IMR-90 (cell line): ENCODE measurements at regions not wholly inside any gene's neighbourhood (a gene's known extent, or its start where the extent isn't known, plus 50 kb on each side); places are given as distances from the start of the nearest gene placed in this dataset.

Experiments used
- ATAC-seq: fragments of 200-7000 bp; cut with Tn5 transposase; 2 replicates; pipeline ENCODE4 v1.9.1; 2020; ENCODE audit warnings: low read depth, mild to moderate bottlenecking, moderate library complexity
- BruUV-seq: library from RNA; stranded (reverse); fragments of 400-500 nt; replicated peaks from 2 replicates; lab custom pipeline; 2021; lab: Mats Ljungman, UMichigan
- CTCF ChIA-PET: fragments of 300-600 bp; formaldehyde crosslinking; extraction: SDS; loops from one replicate; lab custom pipeline; 2021; ENCODE audit warnings: antibody characterized with exemption; lab: Yijun Ruan, JAX
- POLR2A ChIA-PET: fragments of 300-600 bp; sonication (Branson Sonifier 250); formaldehyde crosslinking; loops from one replicate; lab custom pipeline; 2022; ENCODE audit warnings: antibody characterized with exemption; ENCODE audit not compliant: unreplicated experiment; lab: Charles Lee
- DNase-seq: peaks from one replicate; pipeline ENCODE4 v3.0.0; 2013
- H2AFZ ChIP-seq: replicated peaks from 2 replicates; pipeline ENCODE3; 2013; ENCODE audit warnings: low read length, mild to moderate bottlenecking; ENCODE audit not compliant: poor library complexity
- H2AK5ac ChIP-seq: 2 replicates; pipeline ENCODE4 v1.6.1; 2013; ENCODE audit warnings: low read depth, low read length, inconsistent platforms
- H2AK9ac ChIP-seq: replicated peaks from 2 replicates; pipeline ENCODE3; 2013; ENCODE audit warnings: mild to moderate bottlenecking, low read depth, low read length, moderate library complexity; ENCODE audit not compliant: poor library complexity
- H2BK120ac ChIP-seq: 2 replicates; pipeline ENCODE4 v1.6.1; 2013; ENCODE audit warnings: low read depth, low read length, inconsistent platforms
- H2BK15ac ChIP-seq: 3 replicates; pipeline ENCODE4 v1.6.1; 2013; ENCODE audit warnings: low read depth, low read length, inconsistent platforms
- H2BK20ac ChIP-seq: 2 replicates; pipeline ENCODE4 v1.6.1; 2013; ENCODE audit warnings: low read depth, mild to moderate bottlenecking, inconsistent platforms, low read length, moderate library complexity
- H2BK5ac ChIP-seq: 2 replicates; pipeline ENCODE4 v1.6.1; 2013; ENCODE audit warnings: mild to moderate bottlenecking, low read depth, low read length, inconsistent platforms; ENCODE audit not compliant: poor library complexity, severe bottlenecking
- H3K14ac ChIP-seq: replicated peaks from 2 replicates; pipeline ENCODE4 v1.6.1; 2013; ENCODE audit warnings: low read depth, low read length, inconsistent platforms
- H3K18ac ChIP-seq: 2 replicates; pipeline ENCODE4 v1.6.1; 2013; ENCODE audit warnings: low read depth, low read length, control low read depth
- H3K23ac ChIP-seq: 2 replicates; pipeline ENCODE4 v1.6.1; 2013; ENCODE audit warnings: low read depth, low read length, inconsistent platforms
- H3K27ac ChIP-seq: 2 replicates; pipeline ENCODE4 v1.5.1; 2013; ENCODE audit warnings: mild to moderate bottlenecking, control low read depth, low read length; ENCODE audit not compliant: insufficient read depth
- H3K27me3 ChIP-seq: 2 replicates; pipeline ENCODE4 v1.6.1; 2013; ENCODE audit warnings: low read length; ENCODE audit not compliant: control insufficient read depth, insufficient read depth
- H3K36me3 ChIP-seq: 2 replicates; pipeline ENCODE4 v1.6.1; 2013; ENCODE audit warnings: low read length, mixed read lengths; ENCODE audit not compliant: control insufficient read depth, insufficient read depth
- H3K4ac ChIP-seq: 2 replicates; pipeline ENCODE4 v1.6.1; 2013; ENCODE audit warnings: low read depth, low read length, inconsistent platforms
- H3K4me1 ChIP-seq: 2 replicates; pipeline ENCODE4 v1.6.1; 2013; ENCODE audit warnings: low read length, mixed read lengths; ENCODE audit not compliant: control insufficient read depth, insufficient read depth
- H3K4me2 ChIP-seq: 2 replicates; pipeline ENCODE4 v1.6.1; 2013; ENCODE audit warnings: low read depth, mild to moderate bottlenecking, control low read depth, low read length, moderate library complexity
- H3K4me3 ChIP-seq: 2 replicates; pipeline ENCODE4 v1.5.1; 2013; ENCODE audit warnings: low read depth, mild to moderate bottlenecking, control low read depth, low read length, moderate library complexity; ENCODE audit not compliant: insufficient read depth
- H3K56ac ChIP-seq: 2 replicates; pipeline ENCODE4 v1.6.1; 2013; ENCODE audit warnings: low read length, inconsistent platforms; ENCODE audit not compliant: insufficient read depth; ENCODE audit errors: extremely low read depth
- H3K79me1 ChIP-seq, 2 experiments: 2 replicates each; pipeline ENCODE4 v1.6.1; 2013; ENCODE audit warnings: low read length in 2 of 2, inconsistent platforms in 1 of 2, low read depth in 1 of 2
- H3K9ac ChIP-seq: 2 replicates; pipeline ENCODE4 v1.6.1; 2013; ENCODE audit warnings: low read depth, low read length, control low read depth
- H3K9me1 ChIP-seq: 2 replicates; pipeline ENCODE4 v1.6.1; 2013; ENCODE audit warnings: low read length, inconsistent platforms; ENCODE audit not compliant: insufficient read depth
- H3K9me3 ChIP-seq: 2 replicates; pipeline ENCODE4 v1.6.1; 2013; ENCODE audit warnings: low read length; ENCODE audit not compliant: control insufficient read depth, insufficient read depth
- H4K20me1 ChIP-seq: 2 replicates; pipeline ENCODE4 v1.6.1; 2013; ENCODE audit warnings: low read length, inconsistent platforms; ENCODE audit not compliant: insufficient read depth
- H4K5ac ChIP-seq: 2 replicates; pipeline ENCODE4 v1.6.1; 2013; ENCODE audit warnings: mild to moderate bottlenecking, low read depth, low read length, control low read depth
- H4K8ac ChIP-seq, 2 experiments: 2 replicates each; pipeline ENCODE4 v1.6.1; 2013; ENCODE audit warnings: low read depth in 2 of 2, low read length in 2 of 2, control low read depth in 1 of 2, inconsistent platforms in 1 of 2
- H4K91ac ChIP-seq: 2 replicates; pipeline ENCODE4 v1.6.1; 2013; ENCODE audit warnings: low read depth, low read length, inconsistent platforms; ENCODE audit not compliant: insufficient read depth
- CEBPB ChIP-seq: IDR thresholded peaks from 2 replicates; pipeline ENCODE4 v1.6.1; 2012; ENCODE audit warnings: low read depth, low read length, improper control_type of control experiment
- CHD1 ChIP-seq: IDR thresholded peaks from 2 replicates; pipeline ENCODE4 v1.6.1; 2012; ENCODE audit warnings: low read depth, low read length, improper control_type of control experiment
- CTCF ChIP-seq: conservative IDR thresholded peaks from 2 replicates; pipeline ENCODE4 v1.5.1; 2012; ENCODE audit warnings: mild to moderate bottlenecking, low read depth, low read length, improper control_type of control experiment
- FOS ChIP-seq: fragments of 150-350 bp; IDR thresholded peaks from 2 replicates; pipeline ENCODE4 v1.6.1; 2016; ENCODE audit warnings: low read depth, low read length
- MAZ ChIP-seq: IDR thresholded peaks from 2 replicates; pipeline ENCODE4 v1.6.1; 2012; ENCODE audit warnings: low read depth, mild to moderate bottlenecking, low read length, improper control_type of control experiment, moderate library complexity, borderline replicate concordance
- RCOR1 ChIP-seq: IDR thresholded peaks from 2 replicates; pipeline ENCODE4 v1.6.1; 2012; ENCODE audit warnings: mild to moderate bottlenecking, low read length, improper control_type of control experiment; ENCODE audit not compliant: insufficient replicate concordance
- WGBS, 2 experiments: methylation state at CpG; one replicate each; pipeline versions ENCODE4 v1.1.5 to v1.1.7; 2013; ENCODE audit warnings: missing lambda C conversion rate in 2 of 2; ENCODE audit not compliant: insufficient read length in 1 of 2; ENCODE audit errors: extremely low coverage in 2 of 2; 5-methylcytosine and 5-hydroxymethylcytosine counted together
- dilution Hi-C: fragments of 300-500 bp; cut with HindIII; formaldehyde crosslinking; loops from one replicate; pipeline ENCODE4 v1.14.3; 2018; ENCODE audit warnings: low sequenced_read_pairs; ENCODE audit not compliant: unreplicated experiment
- in situ Hi-C: fragments of 300-500 bp; cut with MboI; formaldehyde crosslinking; loops from 3 replicates; pipeline ENCODE4 v1.14.3; 2019; ENCODE audit warnings: low sequenced_read_pairs, inconsistent platforms, mixed read lengths
- intact Hi-C: fragments of 100-400 bp; cut with micrococcal nuclease; formaldehyde crosslinking; loops from 2 replicates; pipeline ENCODE4 v1.10.0; 2022

GRCh38 chr3:80060664-80061063 lies 292.9 kb upstream of the ROBO1 start:
- no peak for TF ChIP-seq RCOR1
- no peak for TF ChIP-seq CEBPB
- no peak for TF ChIP-seq FOS
- no peak for TF ChIP-seq CHD1
- no peak for TF ChIP-seq CTCF
- no peak for TF ChIP-seq MAZ
- CTCF ChIA-PET: no interaction called here
- H3K4me3 ChIP-seq: no peak overlapping the region
- ATAC-seq: no peak
- no peak overlapping the region for H3K27ac ChIP-seq
- H3K9ac ChIP-seq: no peak overlapping the region
- H2BK120ac ChIP-seq: no peak overlapping the region
- no peak overlapping the region for H3K56ac ChIP-seq
- BruUV-seq: no TSS peak
- no peak overlapping the region for H4K5ac ChIP-seq
- H3K4ac ChIP-seq: no peak overlapping the region
- H4K20me1 ChIP-seq: no peaks in the 10 kb centered on the region
- no peaks in the 10 kb centered on the region for H3K4me1 ChIP-seq
- H3K4me2 ChIP-seq: no peak overlapping the region
- intact Hi-C loops (no loop called here), in situ Hi-C loops (no loop called here), dilution Hi-C loops (no loop called here)
- no peak overlapping the region for H2BK15ac ChIP-seq
- H3K9me3 ChIP-seq: 0 out of 2 replicates have a peak, but pooled peaks cover 4% of the 10 kb centered on the region
- no peak overlapping the region for H2AK9ac ChIP-seq
- no CpG with 5 or more reads among the region's 1 CpG for WGBS, 2 experiments
- no peaks in the 10 kb centered on the region for H3K9me1 ChIP-seq
- H3K36me3 ChIP-seq: no peaks in the 10 kb centered on the region
- no peaks in the 10 kb centered on the region for H3K79me1 ChIP-seq
- H2AFZ ChIP-seq: no peak overlapping the region
- H2BK5ac ChIP-seq: no peak overlapping the region
- POLR2A ChIA-PET: no interaction called here
- no peak overlapping the region for H3K23ac ChIP-seq
- H2BK20ac ChIP-seq: no peak overlapping the region
- H3K27me3 ChIP-seq: no peaks in the 10 kb centered on the region
- no peak for DNase-seq
- H4K8ac ChIP-seq: no peak overlapping the region
- no peak overlapping the region for H2AK5ac ChIP-seq
- no peak overlapping the region for H4K91ac ChIP-seq
- H3K18ac ChIP-seq: no peak overlapping the region
- H3K14ac ChIP-seq: no peak overlapping the region
